ENCODE measurements at regions not wholly inside any gene's neighbourhood (a gene's known extent, or its start where the extent isn't known, plus 50 kb on each side); places are given as distances from the start of the nearest gene placed in this dataset.

DNA sequence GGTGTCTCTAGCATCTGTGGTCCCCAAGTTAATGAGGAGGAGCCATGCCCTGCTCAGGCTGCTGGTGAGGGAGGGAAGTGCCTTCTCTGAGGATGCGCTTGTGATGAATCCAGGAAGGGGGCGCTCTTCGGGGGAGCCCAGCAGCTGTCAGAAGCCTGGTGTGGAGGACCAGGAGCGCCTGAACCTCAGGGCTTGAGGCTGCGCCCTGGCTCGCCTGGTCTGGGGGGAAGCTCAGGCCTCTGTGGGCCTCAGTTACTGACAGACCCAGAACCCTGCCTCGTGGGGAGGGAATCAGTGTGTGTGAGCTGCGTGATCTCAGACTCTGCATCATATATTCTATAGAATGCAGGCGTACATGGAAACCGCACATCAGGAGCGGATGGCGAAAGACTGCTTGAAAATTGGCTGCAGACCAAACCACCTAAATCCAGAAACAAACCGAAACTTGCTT, 126.1 kb downstream of the SEC14L1 start:
- DNase-seq (ENCODE audit: low spot score) = no peak

DNA sequence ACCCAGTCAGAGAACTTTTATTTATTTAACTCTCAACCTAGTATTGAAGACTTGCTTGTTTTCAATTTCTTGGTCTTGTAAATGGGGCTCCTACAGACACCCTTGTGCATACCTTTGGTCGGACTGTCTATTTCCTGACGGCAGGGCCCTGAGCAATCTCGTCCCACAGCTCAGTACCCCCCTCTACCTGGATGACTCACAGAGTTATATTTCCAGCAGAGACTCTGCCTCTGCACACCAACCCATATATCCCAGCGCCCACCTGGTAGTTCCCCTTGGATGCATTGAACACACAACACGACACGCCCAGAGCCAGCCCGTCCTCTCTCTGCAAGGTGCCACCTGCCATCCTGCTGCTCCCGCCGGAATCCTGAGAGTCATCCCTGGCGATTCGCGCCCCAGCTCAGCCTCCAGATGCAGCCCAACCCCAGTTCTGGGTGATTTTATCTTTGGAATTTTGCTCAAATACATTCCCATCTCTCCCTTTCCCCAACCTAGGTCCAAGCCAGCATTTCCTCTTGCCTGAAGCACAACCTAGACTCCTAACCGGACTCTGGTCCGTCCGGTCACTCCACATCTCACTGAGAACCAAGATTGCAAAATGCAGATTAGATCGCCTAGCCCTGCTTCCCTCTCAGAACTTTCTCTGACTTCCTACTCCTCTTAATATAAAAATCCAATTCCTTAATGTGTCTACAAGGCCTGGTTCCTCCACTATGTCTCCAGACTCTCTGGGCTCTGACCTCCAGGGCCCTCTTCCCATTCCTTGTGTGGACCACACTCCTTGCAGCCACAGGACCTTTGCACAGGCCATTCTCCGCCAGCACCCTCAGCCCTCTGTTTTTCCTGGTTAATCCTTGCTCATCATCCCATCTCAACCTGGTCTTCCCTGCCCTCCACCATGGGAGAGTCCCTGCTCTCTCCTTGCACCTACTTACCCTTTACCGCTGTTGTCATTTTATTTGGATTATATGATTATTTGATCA, 129.2 kb downstream of the SEC14L1 start:
- DNase-seq (ENCODE audit: low spot score) = no peak

DNA sequence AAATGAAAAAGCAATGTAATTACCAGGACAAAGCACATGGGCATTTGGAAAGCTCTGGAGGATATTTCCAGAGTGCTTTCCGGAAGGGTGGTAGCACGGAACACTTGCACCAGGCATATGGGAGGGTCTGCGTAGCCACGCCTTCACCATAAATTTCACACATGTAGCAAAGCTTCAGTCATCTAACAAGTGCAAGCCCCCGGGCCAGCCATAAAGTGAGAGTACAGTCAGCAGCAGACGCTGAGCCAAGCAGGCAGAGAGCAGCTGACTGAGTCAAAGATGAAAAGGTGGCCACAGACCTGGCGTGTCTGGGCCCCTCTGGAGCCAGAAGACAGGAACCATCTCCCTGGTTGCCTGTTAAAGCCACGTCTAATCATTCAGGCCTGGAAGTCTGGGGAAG, 130.6 kb downstream of the SEC14L1 start:
- DNase-seq (ENCODE audit: low spot score) = no peak

DNA sequence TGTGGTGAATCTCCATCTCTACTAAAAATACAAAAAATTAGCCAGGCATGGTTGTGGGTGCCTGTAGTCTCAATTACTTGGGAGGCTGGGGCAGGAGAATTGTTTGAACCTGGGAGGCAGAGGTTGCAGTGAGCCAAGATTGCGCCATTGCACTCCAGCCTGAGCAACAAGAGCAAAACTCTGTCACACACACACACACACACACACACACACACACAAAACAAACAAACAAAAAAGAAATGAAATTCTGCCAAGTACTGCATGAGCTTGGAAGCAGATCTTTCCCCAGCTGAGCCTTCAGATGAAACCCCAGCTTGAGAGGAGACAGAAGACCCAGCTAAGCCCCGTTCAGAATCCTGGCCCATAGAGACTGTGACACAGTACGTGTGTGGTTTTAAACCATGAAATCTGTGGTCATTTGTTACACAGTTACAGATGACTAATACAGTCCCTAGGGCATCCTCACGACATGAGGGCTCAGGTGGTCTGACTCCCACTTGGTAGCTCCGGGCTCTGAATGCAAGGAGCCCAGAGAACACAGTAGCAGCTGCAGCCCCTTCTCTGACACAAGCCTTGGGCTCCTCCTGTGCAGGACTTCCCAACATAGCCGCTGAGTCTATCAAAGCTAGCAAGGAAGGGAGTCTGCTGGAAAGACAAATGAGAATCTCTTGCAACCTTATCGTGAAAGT, 132.8 kb downstream of the SEC14L1 start:
- no peak for DNase-seq (ENCODE audit: low spot score)

DNA sequence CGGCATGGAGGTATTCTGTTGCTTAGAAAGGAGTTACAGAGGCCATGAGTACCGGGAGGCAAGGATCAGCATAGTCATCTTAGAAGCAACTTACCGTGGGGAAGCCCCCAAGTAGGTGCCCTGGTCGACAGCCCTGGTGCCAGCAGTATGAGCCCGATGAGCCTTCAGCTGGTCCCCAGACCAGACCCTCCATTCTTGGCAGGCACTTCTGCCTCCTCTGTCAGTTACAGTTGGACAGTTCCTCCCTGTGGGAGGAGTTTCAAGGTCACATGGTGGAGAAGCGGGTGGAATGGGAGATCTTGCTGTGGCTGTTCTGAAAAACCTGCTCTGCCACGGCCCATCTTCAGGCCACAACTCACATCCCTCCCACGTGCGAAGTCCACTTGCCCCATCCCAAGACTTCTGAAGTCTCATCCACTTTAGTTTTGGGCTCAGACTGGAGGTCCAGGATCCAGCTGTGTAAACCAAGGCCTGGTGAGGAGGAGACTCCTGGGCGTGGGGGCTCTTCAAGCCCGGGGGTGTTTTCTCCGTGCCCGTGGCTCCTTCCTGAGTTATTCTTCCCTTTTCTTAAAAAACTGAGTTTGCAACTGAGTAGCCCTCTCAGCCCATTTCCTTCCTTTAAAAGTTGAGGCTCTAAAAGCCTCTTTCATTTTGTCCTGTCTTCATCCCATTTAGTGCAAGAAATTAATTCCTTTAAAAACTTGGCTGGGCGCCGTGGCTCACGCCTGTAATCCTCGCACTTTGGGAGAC, 133.5 kb downstream of the SEC14L1 start:
- DNase-seq (ENCODE audit: low spot score) = no peak

DNA sequence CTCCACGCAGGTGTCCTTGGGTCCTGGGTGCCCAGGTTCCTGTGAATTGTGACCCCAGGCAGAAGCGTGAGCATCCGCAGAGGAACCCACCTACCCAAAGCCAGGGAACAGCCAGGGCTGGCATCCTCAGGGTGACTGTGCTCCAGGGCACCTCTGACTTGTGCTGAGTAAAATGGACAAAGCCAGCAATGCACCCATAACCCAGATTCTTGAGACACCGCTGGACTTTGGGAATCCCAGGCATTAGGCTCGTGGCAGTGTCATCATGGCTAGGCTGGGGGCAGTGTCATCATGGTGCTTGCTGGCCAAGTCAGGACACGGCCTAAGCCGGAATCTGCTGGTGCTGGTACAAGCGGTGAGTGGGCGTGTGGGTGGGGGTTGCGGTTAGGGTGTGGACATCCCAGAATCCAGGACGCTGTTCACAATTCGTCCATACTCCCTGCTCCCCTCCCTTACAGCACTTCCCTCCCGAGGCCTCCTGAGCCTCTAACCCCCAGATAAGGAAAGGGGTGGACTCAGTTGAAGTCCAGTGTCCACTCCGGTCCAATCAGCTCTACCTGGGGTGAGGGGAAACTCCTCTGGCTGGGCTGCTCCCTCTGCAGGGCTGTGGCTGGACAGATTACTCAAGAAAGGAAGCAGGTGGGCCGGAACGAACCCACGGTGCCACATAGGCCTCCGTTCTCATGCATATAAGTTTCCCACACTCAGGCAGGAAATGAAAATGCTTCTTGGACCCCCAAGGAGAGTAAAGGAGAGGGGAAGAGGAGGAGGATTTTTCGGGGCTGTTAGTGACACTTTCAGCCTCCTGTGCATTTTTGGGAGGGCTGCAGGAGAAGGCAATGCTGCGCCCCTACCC, 138.9 kb downstream of the SEC14L1 start:
- DNase-seq (ENCODE audit: low spot score) = no peak

DNA sequence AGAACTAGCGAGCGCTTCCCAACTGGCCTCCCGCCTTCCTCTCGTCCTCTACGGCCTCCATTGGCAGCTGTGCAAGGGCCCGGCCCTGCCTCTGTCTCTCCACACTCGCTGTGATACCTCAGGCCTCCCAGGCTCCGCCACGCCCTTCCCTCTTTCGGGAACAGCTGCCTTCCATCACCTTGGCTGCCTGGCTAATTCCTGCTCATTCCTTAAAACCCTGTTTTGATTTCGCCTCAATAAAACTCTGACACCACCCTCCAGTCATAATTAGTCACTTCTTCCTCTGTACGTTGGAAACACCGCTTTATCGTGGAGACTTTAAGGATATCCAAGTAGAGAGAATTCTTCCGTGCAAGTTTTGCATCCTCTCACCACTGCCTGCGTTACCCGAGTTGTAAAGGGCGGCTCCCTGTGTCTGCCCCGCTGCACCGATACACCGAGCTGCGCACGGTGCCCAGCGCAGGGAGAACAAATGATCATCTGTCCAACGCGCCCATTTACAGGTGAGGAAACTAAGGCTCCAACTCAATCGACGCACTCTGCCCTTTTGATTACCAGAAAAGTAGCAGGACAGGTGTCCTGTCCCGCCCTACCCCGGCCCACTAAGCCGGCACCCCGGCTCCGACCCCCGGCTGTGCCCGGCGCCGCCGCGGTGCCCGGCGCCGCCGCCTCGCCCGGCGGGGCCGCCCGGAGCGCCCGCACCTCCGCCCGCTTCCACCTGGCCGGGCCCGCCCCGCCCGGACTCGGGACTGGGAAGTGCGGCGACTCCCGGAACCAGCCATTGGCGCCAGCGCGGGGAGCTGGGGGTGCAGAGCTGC, 139.7 kb downstream of the SEC14L1 start:
- DNase-seq (ENCODE audit: low spot score) = no peak

DNA sequence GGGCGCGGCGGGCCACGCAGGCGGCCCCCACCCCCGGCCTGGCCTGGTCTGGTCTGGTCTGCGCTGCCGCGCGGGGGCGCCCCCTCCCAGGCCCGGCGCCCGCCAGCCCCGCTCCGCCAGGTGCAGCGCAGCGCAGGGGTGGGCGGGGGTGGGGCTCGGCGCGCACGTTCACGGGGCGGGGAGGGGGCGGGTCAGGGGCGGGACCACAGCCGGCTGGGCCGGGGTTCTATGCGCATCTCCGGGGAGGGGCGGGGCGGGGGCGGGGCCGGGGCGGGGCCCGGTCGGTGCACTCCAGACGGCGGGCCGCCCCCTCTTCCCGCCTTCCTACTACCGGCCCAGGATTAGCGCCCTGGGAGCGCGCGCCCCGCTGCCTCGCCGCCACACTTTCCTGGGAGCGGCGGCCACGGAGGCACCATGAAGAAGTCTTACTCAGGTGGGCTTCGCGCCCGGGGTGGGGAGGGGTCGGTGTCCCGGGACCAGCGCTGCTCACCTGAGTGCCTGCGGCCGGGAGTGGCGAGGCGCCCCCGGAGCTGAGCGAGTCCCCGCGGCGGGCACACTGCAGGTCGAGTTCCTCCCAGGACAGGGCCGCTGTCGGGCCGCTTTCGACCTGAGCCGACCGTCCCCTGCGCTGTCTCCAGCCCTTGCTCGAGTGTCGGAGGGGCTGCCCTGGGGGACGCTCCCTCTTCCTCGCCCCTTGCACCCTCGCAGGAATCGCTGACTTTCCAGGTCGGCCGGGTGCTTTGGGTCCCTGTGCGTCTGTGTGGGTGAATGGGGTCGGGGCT, 140.5 kb downstream of the SEC14L1 start:
- DNase-seq (ENCODE audit: low spot score) = no peak

DNA sequence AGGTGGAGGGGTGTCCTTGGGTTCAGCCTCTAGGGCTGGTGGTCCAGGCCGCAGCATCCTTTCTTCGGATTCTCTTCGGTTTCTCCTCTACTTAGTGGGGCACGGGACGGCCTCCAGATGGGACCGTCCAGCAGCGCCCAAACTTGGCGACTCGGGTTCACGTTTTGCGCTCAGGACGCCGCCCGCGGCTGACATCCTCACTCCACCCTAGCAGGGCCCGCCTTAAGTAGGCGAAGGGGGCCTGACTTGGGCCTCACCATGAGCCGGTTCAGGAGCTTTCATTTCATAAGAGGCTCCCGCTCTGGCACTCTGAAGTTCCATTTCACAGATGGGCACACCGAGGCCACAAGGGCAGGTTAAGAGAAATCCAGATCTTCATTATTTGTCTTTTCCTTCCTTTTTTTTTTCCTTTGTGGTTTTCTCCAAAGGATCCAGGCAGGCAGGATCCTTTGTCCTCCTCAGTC, 141.2 kb downstream of the SEC14L1 start:
- DNase-seq (ENCODE audit: low spot score) = no peak

DNA sequence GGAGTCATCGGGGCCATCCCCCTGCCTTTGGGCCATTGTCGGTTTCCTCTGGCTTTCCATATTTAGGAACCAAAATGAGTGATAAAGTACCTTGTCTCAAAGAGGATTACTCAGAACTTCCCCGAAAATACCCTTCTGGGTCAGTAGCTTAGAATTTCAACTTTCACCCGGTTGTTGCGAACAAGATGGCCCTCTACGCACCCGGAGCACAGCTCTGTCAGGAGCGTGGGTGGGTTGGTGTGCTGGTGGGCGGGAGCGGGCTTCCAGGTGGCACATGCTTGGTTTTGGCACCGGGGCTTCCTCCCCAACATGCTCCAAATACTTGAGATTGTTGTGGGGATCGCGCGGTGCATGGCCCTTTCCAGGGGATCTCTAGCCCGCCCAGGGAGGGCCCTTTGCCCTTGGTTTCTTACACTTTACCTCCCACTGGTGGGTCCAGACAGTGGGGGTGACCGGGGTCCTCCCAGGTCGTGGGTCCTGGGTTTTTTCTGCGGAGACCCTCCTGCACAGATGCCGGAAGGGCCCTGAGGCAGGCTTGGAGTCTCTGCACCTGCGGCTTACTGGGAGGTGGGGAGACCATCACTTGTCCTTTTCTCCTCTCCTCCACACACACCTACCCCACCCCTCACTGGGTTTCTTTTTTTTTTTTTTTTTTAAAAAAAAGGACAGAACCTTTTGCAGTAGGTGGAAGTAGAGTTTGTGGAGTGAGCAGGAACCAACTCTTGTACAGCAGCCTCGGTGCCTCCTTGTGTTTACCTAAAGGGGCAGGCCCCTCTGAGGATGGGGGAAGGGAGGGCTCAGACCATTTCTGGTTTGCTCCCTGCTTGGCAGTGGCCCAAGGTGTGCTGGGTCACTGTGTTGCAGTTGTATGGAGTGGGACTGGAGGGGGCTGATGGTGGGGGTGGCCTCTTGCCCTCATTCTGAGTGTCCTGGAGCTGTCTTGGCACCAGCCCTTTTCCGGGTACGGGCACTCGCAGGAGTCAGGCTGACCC, 142.1 kb downstream of the SEC14L1 start:
- DNase-seq (ENCODE audit: low spot score) = no peak

DNA sequence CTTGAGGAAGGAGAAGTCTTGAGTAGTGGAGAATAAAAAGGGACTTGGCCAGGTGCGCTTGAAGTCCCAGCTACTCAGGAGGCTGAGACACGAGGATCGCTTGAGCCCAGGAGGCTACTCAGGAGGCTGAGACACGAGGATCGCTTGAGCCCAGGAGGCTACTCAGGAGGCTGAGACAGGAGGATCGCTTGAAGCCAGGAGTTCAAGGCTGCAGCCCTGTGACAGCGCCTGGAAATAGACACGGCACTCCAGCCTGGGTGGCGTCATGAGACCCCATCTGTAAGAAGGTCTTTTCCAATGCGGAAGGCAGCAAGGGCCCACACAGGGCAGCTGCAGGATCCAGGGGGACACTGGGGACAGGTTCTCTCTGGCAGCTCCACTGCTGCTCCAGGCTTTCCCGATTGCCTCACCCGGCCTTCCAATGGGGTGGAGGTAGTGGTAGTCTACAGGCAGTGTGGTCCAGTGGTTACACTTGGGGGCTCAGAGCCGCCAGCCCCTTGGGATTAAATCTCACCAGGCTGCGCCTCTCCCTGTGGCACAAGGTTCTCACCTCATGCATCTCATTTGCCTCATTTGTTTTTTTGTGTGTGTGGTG, 143.4 kb downstream of the SEC14L1 start:
- DNase-seq (ENCODE audit: low spot score) = no peak

DNA sequence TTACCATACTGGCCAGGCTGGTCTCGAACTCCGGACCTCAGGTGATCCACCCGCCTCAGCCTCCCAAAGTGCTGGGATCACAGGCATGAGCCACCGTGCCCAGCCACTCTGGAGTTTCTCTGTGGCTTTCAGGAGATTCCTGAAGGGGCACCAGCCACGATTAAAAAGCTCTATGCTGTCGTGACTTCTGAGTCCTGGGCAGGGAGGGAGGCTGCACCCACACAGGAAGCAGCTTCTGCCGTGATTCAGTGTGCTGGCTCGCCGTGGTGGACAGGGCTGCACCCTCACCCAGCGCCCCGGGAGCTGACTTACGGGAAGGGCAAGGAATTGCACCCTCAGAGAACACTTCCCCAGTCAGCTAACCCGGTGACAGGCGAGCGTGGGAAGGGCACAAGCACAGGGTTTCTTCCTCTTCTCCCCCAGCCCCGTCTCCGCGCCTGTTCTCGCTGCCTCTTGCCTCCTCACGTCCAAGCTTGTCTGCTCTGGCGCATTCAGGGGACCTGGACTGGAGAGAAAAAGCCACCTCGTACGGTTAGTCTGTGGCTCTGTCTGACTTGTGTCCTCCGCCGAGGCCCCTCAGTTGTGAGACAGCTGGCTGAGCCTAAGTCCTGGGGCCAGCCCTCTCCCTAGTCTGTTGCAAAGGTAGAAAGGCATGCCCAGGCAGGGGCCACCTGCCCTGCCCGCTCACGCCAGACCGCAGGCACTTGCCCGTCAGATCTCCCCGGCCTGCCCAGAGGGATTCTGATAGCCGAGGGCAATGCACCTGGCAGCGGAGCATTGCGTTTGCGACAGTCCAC, 145.0 kb downstream of the SEC14L1 start:
- DNase-seq (ENCODE audit: low spot score) = no peak

DNA sequence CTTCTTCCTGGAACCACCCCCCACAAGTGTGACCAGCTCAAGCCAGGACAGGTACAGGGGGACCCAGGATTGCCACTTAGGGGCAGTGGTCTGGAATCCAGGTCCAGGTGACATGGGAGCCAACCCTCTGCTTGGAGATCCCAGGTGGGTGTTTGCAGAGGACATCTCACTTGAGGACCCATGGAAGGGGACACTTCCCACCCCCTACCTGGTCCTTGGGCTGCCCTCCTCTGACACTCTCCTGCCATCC, 145.5 kb downstream of the SEC14L1 start:
- DNase-seq (ENCODE audit: low spot score) = no peak

DNA sequence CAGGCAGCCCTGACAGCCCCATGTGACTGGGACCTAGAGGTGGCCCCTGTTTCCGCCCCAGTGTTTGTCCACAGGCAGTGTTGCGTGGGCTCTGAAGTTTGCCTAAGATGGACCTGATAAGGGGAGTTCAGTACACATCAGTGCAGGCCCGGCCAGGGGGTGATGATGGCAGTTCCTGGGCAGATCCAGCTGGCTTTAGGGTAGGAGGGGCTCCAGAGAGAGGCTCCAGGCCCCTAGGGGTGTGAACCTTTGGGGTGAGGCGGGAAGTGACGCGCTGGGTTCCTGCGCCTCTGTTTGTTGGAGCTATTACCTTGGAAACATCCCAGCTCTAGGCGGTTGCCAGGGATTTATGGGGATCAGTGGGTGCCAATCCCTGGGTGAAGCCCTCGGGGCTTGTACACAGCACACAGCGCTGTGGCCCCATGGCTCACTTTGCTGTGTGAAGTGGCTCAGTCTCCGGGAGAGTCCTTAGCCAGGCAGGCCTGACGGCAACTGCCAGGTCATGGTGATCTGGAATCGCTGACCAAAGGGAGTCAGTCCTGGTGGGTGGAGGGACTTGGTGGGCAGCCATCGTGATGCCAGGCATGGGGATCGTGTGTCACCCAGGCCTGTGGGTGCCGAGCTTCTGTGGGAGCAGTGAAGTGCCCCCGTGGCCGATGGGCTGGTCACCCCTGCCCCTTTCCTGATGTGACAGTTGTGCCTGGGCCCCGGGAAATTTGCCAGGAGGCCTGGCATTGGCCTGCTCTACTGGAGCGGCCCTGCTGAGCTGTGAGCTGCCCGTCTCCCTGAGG, 146.1 kb downstream of the SEC14L1 start:
- DNase-seq (ENCODE audit: low spot score) = no peak

DNA sequence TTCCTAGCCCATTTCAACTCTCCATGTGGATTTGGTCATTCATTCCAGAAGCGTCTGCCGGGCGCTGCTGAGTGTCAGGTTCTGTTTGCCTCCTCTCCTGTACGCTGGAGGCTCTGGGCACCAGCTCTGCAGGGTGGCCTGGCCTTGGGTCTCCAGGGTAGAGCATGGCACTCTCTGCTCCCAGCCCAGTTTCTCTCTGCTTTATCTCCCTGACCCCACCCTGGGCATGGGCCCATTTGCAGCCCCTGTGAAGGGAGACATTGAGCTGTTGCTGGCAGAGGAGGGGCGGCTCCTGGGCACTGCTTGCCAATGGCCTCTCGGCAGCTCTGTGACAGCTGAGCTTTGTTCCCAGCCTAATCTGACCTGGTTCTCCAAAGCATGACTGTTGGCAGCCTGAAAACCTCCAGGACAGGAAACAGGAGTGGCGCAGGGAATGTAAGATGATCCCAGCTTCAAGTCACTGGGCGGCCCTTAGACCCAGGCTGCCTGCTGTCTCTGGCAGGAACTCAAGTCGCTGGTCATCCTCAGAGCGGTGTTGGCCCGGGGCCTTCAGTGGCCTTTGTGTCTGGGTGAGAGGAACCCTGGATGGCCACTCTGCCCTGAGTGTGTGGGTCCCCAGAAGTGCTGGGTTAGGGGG, 146.8 kb downstream of the SEC14L1 start:
- DNase-seq (ENCODE audit: low spot score) = no peak

DNA sequence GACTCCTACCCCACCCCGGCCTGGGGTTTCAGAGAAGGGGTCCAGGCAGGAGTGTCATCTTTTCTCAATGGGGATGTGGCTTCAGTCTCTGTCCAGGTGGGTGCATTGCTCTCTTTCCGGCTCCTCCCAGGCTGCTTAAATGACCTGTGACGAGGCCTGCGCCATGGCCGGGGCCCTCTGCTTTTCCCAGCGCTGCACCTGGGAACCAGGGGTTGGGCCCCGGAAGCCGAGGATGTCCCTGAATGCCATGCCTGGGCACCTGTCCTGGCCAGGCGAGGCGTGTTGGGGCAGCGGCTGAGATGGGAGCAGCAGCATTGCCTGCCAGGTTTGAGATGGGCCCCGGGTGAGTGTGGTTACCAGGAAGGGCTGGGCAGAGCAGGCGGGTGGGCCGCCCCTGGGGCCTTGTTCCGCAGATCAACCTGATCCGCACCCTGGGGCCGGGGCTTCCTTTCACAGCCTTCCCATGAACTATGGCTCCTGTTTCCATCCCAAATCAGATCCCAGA, 147.4 kb downstream of the SEC14L1 start:
- no peak for DNase-seq (ENCODE audit: low spot score)

Measured in left forelimb (tissue), 1 donor.